ENCODE measurements at regions not wholly inside any gene's neighbourhood (a gene's known extent, or its start where the extent isn't known, plus 50 kb on each side); places are given as distances from the start of the nearest gene placed in this dataset.

DNA sequence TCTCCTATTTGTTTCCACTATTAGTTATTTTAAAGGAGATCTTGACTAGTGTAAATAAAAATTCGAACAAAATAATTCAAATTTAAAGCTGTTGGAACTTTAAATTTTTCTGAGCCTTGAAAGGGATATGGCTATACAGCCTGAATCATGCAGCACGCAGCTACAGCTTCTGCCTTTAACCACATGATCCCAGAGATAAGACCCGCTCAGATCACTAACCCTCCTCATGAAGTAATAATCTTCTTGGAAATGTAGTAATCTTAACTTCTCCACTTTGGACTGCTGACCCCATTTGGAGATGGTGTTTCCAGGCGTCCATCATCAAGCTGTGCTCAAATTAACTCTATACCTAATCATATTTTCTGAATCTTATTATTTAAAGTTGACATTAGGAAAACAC lies 336.6 kb downstream of the DSC3 start:
- DNase-seq (no peak), ATAC-seq (no peak)
- Histone ChIP-seq H3K4me3 (no peak overlapping the region), H3K27ac (no peak overlapping the region), H3K27me3 (no peaks in the 10 kb centered on the region), H3K9me3 (no peaks in the 10 kb centered on the region), H3K36me3 (no peaks in the 10 kb centered on the region), H3K4me1 (no peaks in the 10 kb centered on the region)
- TF ChIP-seq, protein P1, sequence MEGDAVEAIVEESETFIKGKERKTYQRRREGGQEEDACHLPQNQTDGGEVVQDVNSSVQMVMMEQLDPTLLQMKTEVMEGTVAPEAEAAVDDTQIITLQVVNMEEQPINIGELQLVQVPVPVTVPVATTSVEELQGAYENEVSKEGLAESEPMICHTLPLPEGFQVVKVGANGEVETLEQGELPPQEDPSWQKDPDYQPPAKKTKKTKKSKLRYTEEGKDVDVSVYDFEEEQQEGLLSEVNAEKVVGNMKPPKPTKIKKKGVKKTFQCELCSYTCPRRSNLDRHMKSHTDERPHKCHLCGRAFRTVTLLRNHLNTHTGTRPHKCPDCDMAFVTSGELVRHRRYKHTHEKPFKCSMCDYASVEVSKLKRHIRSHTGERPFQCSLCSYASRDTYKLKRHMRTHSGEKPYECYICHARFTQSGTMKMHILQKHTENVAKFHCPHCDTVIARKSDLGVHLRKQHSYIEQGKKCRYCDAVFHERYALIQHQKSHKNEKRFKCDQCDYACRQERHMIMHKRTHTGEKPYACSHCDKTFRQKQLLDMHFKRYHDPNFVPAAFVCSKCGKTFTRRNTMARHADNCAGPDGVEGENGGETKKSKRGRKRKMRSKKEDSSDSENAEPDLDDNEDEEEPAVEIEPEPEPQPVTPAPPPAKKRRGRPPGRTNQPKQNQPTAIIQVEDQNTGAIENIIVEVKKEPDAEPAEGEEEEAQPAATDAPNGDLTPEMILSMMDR (IDR thresholded peaks at IDR 0.05): no peak
- intact Hi-C loops (cut with DNase I): no loop called here

DNA sequence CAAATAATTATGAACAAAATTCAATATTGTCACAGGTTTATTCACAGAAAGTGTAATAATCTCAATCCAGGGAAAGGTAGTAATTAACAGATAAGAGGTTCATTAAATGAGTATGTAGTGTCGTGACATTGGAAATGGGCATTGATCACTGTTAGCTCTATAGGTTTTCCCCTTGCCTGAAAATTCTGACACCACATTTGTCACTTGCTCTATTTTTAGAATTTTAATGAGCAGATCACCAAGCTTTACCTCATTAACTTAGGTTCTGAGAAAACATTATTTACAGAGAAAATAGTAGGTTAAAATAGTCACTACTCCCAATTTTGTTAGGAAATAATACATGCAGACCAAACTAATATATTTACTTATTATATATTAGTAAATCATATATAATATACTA lies 344.0 kb downstream of the DSC3 start:
- ATAC-seq: no peak
- TF ChIP-seq, protein P1 (IDR thresholded peaks at IDR 0.05): no peak
- no peaks in the 10 kb centered on the region for H3K36me3 ChIP-seq
- no peak overlapping the region for H3K27ac ChIP-seq
- intact Hi-C loops (cut with DNase I): no loop called here
- no peaks in the 10 kb centered on the region for H3K9me3 ChIP-seq
- no peak overlapping the region for H3K4me3 ChIP-seq
- no peaks in the 10 kb centered on the region for H3K4me1 ChIP-seq
- DNase-seq: no peak
- H3K27me3 ChIP-seq: no peaks in the 10 kb centered on the region

DNA sequence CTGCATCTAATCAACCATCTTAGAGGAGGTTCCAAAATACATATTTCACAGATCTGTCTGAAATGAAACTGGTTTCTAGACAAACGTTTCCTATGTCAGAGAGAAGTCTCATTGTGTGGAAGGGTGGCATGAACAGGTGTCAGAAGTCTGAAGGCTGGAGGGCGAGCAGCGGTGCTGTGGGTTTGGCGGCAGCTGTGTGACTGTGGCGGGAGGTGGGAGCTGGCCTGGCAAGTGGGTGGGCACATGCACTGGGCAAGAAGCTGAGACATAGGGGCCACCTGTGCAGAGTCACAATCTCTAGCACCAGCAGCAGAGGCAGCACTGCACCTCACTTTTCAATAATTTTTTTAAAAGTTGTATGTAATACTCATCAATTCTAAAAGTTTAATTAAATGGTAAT lies 346.3 kb downstream of the DSC3 start:
- TF ChIP-seq, protein P1 (IDR thresholded peaks at IDR 0.05): no peak
- intact Hi-C loops (cut with DNase I): no loop called here
- DNase-seq: no peak
- Histone ChIP-seq H3K4me1 (no peaks in the 10 kb centered on the region), H3K27me3 (no peaks in the 10 kb centered on the region), H3K27ac (no peak overlapping the region), H3K4me3 (no peak overlapping the region), H3K36me3 (no peaks in the 10 kb centered on the region), H3K9me3 (no peaks in the 10 kb centered on the region)
- no peak for ATAC-seq

DNA sequence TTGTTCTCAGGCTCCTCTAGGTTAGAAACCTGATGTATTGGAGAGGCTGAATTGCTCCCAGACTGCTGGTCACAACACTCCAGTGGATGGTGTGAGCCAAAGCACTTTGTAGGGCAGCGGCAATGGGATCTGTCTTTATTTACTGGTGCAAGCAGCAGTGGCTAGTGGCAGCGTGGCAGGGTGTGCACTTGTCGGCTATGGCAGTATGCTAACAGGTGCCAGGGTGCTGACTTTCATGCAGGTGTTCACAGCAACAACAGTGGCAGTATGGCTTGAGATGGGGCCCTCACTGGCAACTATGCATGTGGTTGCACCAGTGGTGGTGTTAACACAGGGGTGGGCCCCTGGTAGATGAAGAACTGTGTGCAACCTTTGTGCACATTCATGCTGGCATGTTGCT lies 347.8 kb downstream of the DSC3 start:
- Histone ChIP-seq H3K9me3 (no peaks in the 10 kb centered on the region), H3K36me3 (no peaks in the 10 kb centered on the region), H3K4me3 (no peak overlapping the region), H3K4me1 (no peaks in the 10 kb centered on the region), H3K27me3 (no peaks in the 10 kb centered on the region), H3K27ac (no peak overlapping the region)
- ATAC-seq (no peak), DNase-seq (no peak)
- TF ChIP-seq, protein P1 (IDR thresholded peaks at IDR 0.05): no peak
- intact Hi-C loops (cut with DNase I): no loop called here

DNA sequence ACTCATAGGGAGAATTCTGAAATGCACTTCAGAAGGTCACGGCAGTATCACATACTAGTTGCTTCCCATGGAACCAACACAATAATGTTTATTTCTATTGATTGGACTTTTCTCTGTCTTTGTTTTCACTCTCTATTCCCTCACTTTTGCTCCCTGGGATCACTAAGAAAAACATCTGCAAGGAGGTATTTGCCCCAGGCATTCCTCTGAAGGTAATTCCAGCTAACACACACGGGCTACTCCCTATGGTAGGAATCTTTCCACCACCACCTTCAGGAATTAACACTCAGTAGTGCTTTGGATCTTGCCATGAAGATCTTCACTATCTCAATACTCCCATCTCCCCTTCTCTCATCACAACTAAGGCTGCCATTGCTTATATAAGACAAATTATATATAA lies 353.3 kb downstream of the DSC3 start:
- Histone ChIP-seq H3K9me3 (no peaks in the 10 kb centered on the region), H3K4me3 (no peak overlapping the region), H3K36me3 (no peaks in the 10 kb centered on the region), H3K27me3 (no peaks in the 10 kb centered on the region), H3K27ac (no peak overlapping the region), H3K4me1 (no peaks in the 10 kb centered on the region)
- intact Hi-C loops (cut with DNase I): no loop called here
- TF ChIP-seq, protein P1 (IDR thresholded peaks at IDR 0.05): no peak
- no peak for DNase-seq
- ATAC-seq: no peak

DNA sequence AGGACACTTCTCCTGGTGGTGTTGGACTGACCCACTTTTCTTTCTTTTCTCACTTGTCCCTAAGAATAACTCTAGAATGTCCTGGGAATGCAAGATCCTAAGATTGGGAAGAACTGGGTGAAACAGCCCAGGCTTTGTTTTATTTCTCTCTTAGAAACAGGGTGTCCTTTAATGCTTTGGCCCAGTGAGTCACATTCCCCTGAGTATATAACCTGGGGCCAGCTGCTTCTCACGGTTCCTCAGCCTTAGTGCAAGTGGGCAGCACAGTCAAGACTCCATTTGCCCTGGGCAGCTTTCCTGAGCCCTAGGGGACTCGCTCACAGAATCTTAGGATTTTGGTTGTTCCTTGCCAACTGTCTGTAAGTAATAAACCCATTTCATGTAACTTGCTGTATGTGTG lies 355.0 kb downstream of the DSC3 start:
- no peaks in the 10 kb centered on the region for H3K36me3 ChIP-seq
- TF ChIP-seq, protein P1 (IDR thresholded peaks at IDR 0.05): no peak
- H3K27ac ChIP-seq: no peak overlapping the region
- no peak overlapping the region for H3K4me3 ChIP-seq
- intact Hi-C loops (cut with DNase I): no loop called here
- DNase-seq (no peak), ATAC-seq (no peak)
- H3K27me3 ChIP-seq: no peaks in the 10 kb centered on the region
- H3K4me1 ChIP-seq: no peaks in the 10 kb centered on the region
- H3K9me3 ChIP-seq: no peaks in the 10 kb centered on the region

All from upper lobe of right lung (tissue), 1 donor.